ENCODE measurements at regions not wholly inside any gene's neighbourhood (a gene's known extent, or its start where the extent isn't known, plus 50 kb on each side); places are given as distances from the start of the nearest gene placed in this dataset.

DNA sequence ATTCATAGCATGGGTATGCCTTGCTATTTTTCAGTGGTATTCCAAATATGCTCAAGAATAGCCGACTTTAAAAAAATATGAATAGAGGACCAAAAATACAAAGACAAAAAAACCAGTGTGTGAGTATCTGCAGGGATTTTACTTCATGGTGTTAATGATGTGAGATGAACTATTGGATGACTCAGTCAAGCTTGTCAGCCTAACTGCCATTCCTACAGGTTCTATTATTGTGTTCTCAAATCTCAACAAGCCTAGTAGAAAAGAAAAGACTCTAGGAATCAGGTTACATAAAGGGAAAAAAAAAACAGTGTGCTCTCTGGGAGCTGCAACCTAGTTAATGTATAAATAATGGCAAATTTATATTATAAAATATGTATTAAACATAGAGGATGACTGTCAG lies 588.4 kb upstream of the BTBD3 start:
- H3K4me3 Mint-ChIP-seq, result no peak overlapping the region
- H3K27me3 Mint-ChIP-seq, result no peaks in the 10 kb centered on the region
- H3K9me3 Mint-ChIP-seq, result peaks cover 19% of the 10 kb centered on the region
- no peaks in the 10 kb centered on the region for H3K4me1 Mint-ChIP-seq (ENCODE audit: low read depth)
- H3K27ac Mint-ChIP-seq, result no peak overlapping the region
- DNase-seq, result no peak
- H3K36me3 Mint-ChIP-seq (ENCODE audit: low read depth), result no peaks in the 10 kb centered on the region

DNA sequence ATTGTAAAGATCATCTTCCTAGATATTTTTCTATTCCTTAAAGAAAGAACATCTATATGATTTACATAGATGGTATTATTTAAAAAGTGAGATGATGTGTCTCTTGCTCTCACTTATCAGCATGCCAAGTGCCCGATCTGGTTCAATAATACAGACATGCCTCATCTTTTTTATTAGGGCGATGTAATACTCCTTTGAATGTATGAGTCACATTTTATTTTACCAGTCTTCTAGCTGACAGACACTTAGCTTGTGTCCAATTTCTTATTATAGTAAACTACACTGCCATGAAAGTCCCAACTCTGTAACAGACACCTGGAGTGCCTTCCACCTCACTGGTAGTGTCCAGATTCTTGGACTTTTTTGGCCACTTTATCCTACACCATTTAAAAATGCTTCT lies 586.6 kb upstream of the BTBD3 start:
- H3K27ac Mint-ChIP-seq, result no peak overlapping the region
- no peaks in the 10 kb centered on the region for H3K4me1 Mint-ChIP-seq (ENCODE audit: low read depth)
- H3K9me3 Mint-ChIP-seq, result peaks cover 16% of the 10 kb centered on the region
- H3K4me3 Mint-ChIP-seq, result no peak overlapping the region
- H3K27me3 Mint-ChIP-seq, result no peaks in the 10 kb centered on the region
- H3K36me3 Mint-ChIP-seq (ENCODE audit: low read depth), result no peaks in the 10 kb centered on the region
- DNase-seq, result no peak

DNA sequence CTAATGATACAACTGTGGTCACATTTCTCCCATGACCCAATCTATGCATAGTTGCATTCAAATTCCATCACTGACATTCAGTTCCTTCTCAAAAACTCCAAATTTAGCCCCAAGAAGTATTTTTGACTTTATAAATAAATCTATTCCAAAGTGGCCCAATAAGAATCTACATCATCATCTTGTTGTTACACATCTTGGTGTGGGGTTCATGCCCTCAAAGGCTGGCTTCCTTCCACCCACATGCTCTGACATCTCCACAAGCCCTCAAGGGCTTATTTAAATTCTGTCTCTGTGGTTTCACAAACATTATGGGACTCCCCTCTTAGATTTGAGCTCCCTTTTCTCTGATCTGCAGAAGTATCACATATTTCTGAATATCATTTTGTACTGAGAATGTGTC lies 585.3 kb upstream of the BTBD3 start:
- H3K27me3 Mint-ChIP-seq, result no peaks in the 10 kb centered on the region
- no peaks in the 10 kb centered on the region for H3K4me1 Mint-ChIP-seq (ENCODE audit: low read depth)
- no peaks in the 10 kb centered on the region for H3K36me3 Mint-ChIP-seq (ENCODE audit: low read depth)
- peaks cover 13% of the 10 kb centered on the region for H3K9me3 Mint-ChIP-seq
- no peak overlapping the region for H3K4me3 Mint-ChIP-seq
- no peak for DNase-seq
- no peak overlapping the region for H3K27ac Mint-ChIP-seq

DNA sequence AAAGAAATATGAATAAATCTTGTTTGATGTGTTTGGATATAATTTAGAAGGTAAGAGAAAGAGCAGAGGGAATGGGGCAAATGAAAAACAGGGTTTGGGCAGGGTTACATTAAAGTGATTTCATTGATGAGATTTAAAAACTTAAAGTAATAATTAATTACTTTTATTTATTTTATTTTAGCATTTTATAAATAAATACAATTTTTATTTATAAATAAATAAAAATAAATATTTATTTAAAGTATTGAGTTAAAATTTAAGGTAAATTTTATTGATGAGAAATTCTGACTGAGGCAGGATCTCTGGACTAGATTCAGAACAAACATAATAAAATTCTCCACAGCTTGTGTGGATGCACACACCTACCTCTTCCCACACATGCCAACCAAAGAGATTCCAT lies 584.1 kb upstream of the BTBD3 start:
- H3K27ac Mint-ChIP-seq, result no peak overlapping the region
- H3K4me3 Mint-ChIP-seq, result no peak overlapping the region
- no peaks in the 10 kb centered on the region for H3K36me3 Mint-ChIP-seq (ENCODE audit: low read depth)
- no peak for DNase-seq
- peaks cover 13% of the 10 kb centered on the region for H3K9me3 Mint-ChIP-seq
- no peaks in the 10 kb centered on the region for H3K4me1 Mint-ChIP-seq (ENCODE audit: low read depth)
- H3K27me3 Mint-ChIP-seq, result no peaks in the 10 kb centered on the region

GRCh38 chr20:11337361-11338130 lies 580.1 kb upstream of the BTBD3 start:
- Mint-ChIP-seq H3K27me3 (no peaks in the 10 kb centered on the region), H3K4me3 (no peak overlapping the region), H3K4me1 (ENCODE audit: low read depth) (no peaks in the 10 kb centered on the region), H3K36me3 (ENCODE audit: low read depth) (no peaks in the 10 kb centered on the region), H3K9me3 (peaks cover 12% of the 10 kb centered on the region), H3K27ac (no peak overlapping the region)
- DNase-seq, result no peak

- DNase-seq, result no peak
- no peak overlapping the region for H3K27ac Mint-ChIP-seq
- H3K4me3 Mint-ChIP-seq, result no peak overlapping the region
- H3K27me3 Mint-ChIP-seq, result no peaks in the 10 kb centered on the region
- H3K9me3 Mint-ChIP-seq, result peaks cover 7% of the 10 kb centered on the region
- no peaks in the 10 kb centered on the region for H3K36me3 Mint-ChIP-seq (ENCODE audit: low read depth)
- H3K4me1 Mint-ChIP-seq (ENCODE audit: low read depth), result no peaks in the 10 kb centered on the region
Observed at GRCh38 chr20:11338496-11339306, 579.0 kb upstream of the BTBD3 start.

DNA sequence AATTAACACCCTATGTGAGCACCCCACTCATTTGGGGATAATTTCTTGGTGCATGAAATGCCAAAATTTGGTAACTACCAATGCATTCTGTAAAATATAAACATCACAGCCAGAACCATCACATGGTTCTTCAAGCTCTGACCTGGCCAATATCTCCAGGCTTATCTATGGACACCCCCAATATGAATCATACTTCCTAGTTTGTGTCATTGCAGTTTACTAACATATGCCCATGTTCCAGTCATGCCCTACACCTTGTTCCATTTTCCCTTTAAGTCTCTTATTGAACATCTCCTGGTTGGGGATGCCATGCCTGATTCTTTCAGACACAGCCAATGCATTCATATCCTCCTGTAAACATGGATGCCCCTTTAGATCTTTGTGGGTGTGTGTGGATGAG lies 572.8 kb upstream of the BTBD3 start:
- no peak overlapping the region for H3K27ac Mint-ChIP-seq
- H3K36me3 Mint-ChIP-seq (ENCODE audit: low read depth), result no peaks in the 10 kb centered on the region
- DNase-seq, result no peak
- peaks cover 15% of the 10 kb centered on the region for H3K9me3 Mint-ChIP-seq
- H3K4me3 Mint-ChIP-seq, result no peak overlapping the region
- no peaks in the 10 kb centered on the region for H3K27me3 Mint-ChIP-seq
- H3K4me1 Mint-ChIP-seq (ENCODE audit: low read depth), result no peaks in the 10 kb centered on the region

- Mint-ChIP-seq H3K4me3 (no peak overlapping the region), H3K36me3 (ENCODE audit: low read depth) (no peaks in the 10 kb centered on the region), H3K27me3 (no peaks in the 10 kb centered on the region), H3K4me1 (ENCODE audit: low read depth) (no peaks in the 10 kb centered on the region), H3K9me3 (peaks cover 10% of the 10 kb centered on the region), H3K27ac (no peak overlapping the region)
- DNase-seq, result no peak
Observed at GRCh38 chr20:11347738-11348137, 570.0 kb upstream of the BTBD3 start.

GRCh38 chr20:11350126-11351005 lies 567.3 kb upstream of the BTBD3 start:
- no peak for DNase-seq
- no peaks in the 10 kb centered on the region for H3K4me1 Mint-ChIP-seq (ENCODE audit: low read depth)
- no peak overlapping the region for H3K27ac Mint-ChIP-seq
- H3K9me3 Mint-ChIP-seq, result peaks cover 7% of the 10 kb centered on the region
- no peaks in the 10 kb centered on the region for H3K27me3 Mint-ChIP-seq
- no peak overlapping the region for H3K4me3 Mint-ChIP-seq
- H3K36me3 Mint-ChIP-seq (ENCODE audit: low read depth), result no peaks in the 10 kb centered on the region

GRCh38 chr20:11352041-11352440 lies 565.7 kb upstream of the BTBD3 start:
- Mint-ChIP-seq H3K4me3 (no peak overlapping the region), H3K36me3 (ENCODE audit: low read depth) (no peaks in the 10 kb centered on the region), H3K27me3 (no peaks in the 10 kb centered on the region), H3K4me1 (ENCODE audit: low read depth) (no peaks in the 10 kb centered on the region), H3K9me3 (peaks cover 7% of the 10 kb centered on the region), H3K27ac (no peak overlapping the region)
- no peak for DNase-seq

GRCh38 chr20:11354846-11355245 lies 562.8 kb upstream of the BTBD3 start:
- H3K27ac Mint-ChIP-seq, result no peak overlapping the region
- peaks cover 5% of the 10 kb centered on the region for H3K9me3 Mint-ChIP-seq
- H3K4me3 Mint-ChIP-seq, result no peak overlapping the region
- no peaks in the 10 kb centered on the region for H3K36me3 Mint-ChIP-seq (ENCODE audit: low read depth)
- no peaks in the 10 kb centered on the region for H3K4me1 Mint-ChIP-seq (ENCODE audit: low read depth)
- no peak for DNase-seq
- no peaks in the 10 kb centered on the region for H3K27me3 Mint-ChIP-seq

- no peak overlapping the region for H3K4me3 Mint-ChIP-seq
- H3K9me3 Mint-ChIP-seq, result peaks cover 5% of the 10 kb centered on the region
- H3K27me3 Mint-ChIP-seq, result no peaks in the 10 kb centered on the region
- no peak overlapping the region for H3K27ac Mint-ChIP-seq
- no peaks in the 10 kb centered on the region for H3K4me1 Mint-ChIP-seq (ENCODE audit: low read depth)
- no peak for DNase-seq
- H3K36me3 Mint-ChIP-seq (ENCODE audit: low read depth), result no peaks in the 10 kb centered on the region
Observed at GRCh38 chr20:11355345-11355744, 562.3 kb upstream of the BTBD3 start.

GRCh38 chr20:11356061-11356460 lies 561.6 kb upstream of the BTBD3 start:
- no peak overlapping the region for H3K4me3 Mint-ChIP-seq
- no peaks in the 10 kb centered on the region for H3K27me3 Mint-ChIP-seq
- no peaks in the 10 kb centered on the region for H3K4me1 Mint-ChIP-seq (ENCODE audit: low read depth)
- H3K36me3 Mint-ChIP-seq (ENCODE audit: low read depth), result no peaks in the 10 kb centered on the region
- H3K9me3 Mint-ChIP-seq, result peaks cover 10% of the 10 kb centered on the region
- H3K27ac Mint-ChIP-seq, result no peak overlapping the region
- no peak for DNase-seq

DNA sequence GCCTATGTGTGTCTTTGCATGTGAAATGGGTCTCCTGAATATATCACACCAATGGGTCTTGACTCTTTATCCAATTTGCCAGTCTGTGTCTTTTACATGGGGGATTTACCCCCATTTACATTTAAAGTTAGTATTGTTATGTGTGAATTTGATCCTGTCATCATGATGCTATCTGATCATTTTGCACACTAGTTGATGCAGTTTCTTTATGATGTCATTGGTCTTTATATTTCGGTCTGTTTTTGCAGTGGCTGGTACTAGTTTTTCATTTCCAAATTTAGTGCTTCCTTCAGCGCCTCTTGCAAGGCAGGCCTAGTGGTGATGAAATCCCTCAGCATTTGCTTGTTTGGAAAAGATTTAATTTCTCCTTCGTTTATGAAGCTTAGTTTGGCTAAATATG lies 555.2 kb upstream of the BTBD3 start:
- Mint-ChIP-seq H3K9me3 (peaks cover 16% of the 10 kb centered on the region), H3K4me3 (no peak overlapping the region)

More for the DNA sequence above, 555.2 kb upstream of the BTBD3 start:
- H3K36me3 Mint-ChIP-seq (ENCODE audit: low read depth), result no peaks in the 10 kb centered on the region
- H3K27me3 Mint-ChIP-seq, result no peaks in the 10 kb centered on the region
- no peak for DNase-seq
- no peaks in the 10 kb centered on the region for H3K4me1 Mint-ChIP-seq (ENCODE audit: low read depth)
- H3K27ac Mint-ChIP-seq, result no peak overlapping the region
